ENCODE measurements at regions not wholly inside any gene's neighbourhood (a gene's known extent, or its start where the extent isn't known, plus 50 kb on each side); places are given as distances from the start of the nearest gene placed in this dataset.

GRCh38 chr19:27753622-27754021 lies 1459.3 kb downstream of the UQCRFS1 start:
- no peak for DNase-seq (ENCODE audit: low read depth)

DNA sequence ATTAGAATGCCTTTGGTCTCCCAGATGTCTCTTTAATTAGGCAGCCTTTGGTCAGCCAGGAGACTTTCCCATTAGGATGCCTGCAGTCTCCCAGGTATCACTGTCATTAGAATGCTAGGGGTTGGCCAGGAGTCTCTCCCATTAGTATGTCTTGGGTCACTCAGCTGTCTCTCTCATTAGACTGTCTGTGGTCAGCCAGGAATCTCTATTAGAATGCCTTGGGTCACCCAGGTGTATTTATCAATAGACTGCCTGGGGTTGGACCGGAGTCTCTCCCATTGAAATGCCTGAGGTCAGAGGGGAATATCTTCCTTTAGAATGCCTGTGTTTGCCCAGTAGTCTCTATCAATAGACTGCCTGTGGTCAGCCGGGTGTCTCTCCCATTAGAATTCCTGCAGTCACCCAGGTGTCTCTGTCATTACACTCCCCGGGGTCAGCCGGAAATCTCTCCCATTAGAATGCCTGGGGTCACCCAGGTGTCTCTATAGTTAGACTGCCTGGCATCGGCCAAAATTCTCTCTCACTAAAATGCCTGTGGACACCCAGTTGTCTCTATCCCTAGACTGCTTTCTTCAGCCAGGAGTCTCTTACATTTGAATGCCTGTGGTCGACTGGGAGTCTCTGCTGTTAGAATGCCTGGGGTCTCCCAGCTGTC lies 1460.3 kb downstream of the UQCRFS1 start:
- DNase-seq (ENCODE audit: low read depth) = no peak

DNA sequence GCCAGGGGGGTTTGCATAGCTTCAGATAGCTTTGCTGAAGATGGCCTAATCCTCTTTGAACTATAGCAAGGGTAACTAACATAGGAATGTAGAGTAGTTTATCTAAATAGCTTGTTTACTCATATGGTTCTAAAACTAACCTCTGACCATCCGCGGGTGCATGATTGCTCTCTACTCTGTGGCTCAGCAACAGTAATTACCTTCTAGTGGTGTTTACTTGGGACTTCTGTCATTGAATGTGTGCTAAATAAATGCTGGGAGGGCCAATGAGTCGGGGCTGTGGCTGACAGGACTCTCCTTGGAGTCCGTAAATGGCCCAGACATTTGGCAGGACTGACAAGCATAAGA lies 1461.9 kb downstream of the UQCRFS1 start:
- DNase-seq (ENCODE audit: low read depth) = no peak

DNA sequence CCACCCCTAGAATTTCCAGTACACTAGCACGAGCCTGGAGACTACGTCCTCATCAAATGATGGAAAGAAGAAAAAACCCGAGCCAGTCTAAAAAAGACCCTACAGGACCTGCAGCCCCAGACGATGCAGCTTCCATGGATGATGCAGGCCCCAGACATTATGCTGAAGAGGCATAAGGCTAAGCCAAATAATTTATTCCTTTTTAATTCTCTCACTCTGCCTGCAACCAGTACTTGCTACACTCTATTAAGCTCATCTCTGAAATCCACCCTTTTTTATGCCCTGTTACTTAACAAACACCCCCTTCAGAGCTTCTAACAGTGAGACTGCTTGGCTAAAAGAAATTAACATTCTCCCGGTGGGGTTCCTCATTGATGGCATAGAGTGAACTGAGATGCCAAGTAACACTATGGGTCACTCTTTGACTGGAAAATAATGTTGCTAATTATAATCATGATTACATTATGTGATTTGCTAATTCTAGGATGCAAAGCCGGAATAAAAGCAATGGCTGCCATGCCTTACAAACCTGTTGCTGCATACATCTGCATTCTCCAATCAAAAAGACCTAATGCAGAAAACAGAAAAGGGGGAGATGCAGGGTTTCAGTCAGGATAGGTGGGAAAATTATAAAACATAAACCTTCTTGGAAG lies 1462.4 kb downstream of the UQCRFS1 start:
- DNase-seq (ENCODE audit: low read depth) = no peak

DNA sequence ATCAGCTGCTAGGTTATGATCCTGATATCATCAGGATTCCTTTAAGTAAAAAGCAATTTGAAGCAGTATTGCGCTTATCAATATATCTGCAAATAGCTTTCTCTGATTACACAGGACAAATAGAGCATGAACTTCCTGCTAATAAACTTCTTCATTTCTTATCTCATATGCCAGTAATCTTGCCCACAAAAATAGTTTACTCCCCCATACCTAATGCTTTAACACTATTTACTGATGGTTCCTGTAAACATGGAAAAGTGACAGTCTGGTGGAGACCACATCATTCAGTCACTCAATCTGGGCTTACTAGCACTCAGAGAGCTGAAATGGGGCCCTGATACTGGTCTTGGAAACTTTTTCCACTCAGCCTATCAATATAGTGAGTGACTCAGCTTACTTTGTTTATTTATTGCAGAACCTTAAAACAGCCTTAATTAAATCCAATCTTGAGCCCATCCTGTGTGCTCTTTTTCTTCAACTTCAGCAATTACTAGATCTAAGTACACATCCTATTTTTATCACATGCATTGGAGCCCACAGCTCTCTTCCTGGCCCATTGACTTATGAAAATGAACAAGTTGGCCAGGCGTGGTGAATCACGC lies 1464.3 kb downstream of the UQCRFS1 start:
- no peak for DNase-seq (ENCODE audit: low read depth)

DNA sequence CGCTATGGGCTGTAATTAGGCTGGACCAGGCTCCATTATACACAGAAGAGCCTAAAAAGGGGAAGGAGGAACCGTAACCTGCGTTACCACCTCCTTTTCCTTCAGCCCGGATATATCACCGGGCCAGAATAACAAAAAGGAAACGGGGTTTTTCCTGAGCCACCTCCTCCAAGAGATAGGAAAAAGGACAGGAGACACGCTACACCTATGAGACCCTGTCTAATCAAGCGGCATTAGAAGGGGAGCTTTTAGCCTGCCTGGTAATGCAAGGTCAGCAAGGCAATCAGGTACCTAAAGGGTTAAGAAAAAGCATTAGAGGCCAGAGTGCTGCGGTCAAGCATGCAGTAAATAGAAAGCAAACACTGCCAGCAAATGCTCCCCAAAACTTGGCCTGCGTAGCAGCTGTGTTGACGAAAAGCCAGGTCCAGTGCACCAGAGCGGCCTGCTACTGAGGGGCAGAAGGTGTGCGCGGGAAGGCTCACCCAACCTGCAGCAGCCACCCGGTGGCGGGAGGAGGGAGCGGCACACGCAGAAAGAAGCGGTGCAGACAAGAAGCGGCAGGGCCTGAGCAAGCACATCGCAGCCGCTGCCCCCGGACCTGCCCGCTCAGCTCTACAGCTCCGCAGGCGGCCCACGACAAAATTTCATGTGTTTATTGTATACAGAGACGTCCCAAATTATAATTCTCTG lies 1466.1 kb downstream of the UQCRFS1 start:
- DNase-seq (ENCODE audit: low read depth) = no peak

DNA sequence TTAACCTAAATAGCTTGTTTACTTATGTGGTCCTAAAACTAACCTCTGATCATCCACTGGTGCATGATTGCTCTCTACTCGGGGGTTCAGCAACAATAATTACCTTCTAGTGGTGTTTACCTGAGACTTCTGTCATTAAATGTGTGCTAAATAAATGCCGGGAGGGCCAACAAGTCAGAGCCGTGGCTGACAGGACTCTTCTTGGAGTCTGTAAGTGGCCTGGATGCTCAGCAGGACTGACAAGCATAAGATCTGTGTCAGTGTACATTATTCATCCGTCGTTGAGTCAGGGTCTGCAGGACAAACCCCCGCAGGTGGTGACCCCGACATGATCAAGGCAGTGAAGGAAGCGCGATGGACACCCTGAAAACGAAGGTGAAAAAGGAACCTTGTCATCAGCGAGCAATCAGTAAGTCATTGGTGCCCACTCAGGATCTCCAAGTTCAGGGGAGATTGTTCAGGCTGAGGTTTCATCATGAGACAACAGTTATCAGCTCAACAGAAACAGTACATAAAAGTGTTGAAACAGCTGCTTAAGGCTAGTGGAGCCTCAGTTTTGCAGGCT lies 1466.9 kb downstream of the UQCRFS1 start:
- no peak for DNase-seq (ENCODE audit: low read depth)

GRCh38 chr19:27744926-27745768 lies 1467.8 kb downstream of the UQCRFS1 start:
- no peak for DNase-seq (ENCODE audit: low read depth)

DNA sequence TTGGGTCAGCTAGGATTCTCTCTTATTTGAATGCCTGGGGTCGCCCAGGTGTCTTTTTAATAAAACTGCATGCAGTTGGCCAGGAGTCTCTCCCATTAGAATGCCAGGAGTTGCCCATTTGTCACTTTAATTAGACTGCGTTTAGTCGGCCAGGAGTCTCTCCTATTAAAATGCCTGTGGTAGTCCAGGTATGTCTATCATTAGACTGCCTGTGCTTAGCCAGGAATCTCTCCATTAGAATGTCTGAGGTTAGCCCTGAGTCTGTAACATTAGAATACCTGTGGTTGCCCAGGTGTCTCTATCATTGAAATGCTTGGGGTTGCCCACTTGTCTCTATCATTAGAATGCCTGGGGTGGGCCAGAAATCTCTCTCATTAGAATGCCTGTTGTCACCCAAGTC lies 1470.9 kb downstream of the UQCRFS1 start:
- no peak for DNase-seq (ENCODE audit: low read depth)

GRCh38 chr19:27741236-27741635 lies 1471.7 kb downstream of the UQCRFS1 start:
- no peak for DNase-seq (ENCODE audit: low read depth)

DNA sequence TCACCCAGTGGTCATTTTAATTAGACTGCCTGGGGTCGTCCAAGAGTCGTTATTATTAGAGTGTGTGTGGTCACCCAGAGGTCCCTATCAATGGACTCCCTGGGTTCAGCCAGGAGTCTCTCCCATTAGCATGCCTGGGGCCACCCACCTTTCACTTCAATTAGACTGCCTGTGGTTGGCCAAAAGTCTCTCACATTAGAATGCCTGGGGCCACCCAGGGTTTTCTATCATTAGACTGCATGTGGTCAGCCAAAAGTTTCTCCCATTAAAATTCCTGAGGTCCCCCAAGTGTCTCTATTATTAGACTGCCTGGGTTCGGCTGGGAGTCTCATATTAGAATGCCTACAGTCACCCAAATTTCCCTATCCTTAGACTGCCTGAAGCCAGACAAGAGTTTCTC lies 1472.6 kb downstream of the UQCRFS1 start:
- no peak for DNase-seq (ENCODE audit: low read depth)

DNA sequence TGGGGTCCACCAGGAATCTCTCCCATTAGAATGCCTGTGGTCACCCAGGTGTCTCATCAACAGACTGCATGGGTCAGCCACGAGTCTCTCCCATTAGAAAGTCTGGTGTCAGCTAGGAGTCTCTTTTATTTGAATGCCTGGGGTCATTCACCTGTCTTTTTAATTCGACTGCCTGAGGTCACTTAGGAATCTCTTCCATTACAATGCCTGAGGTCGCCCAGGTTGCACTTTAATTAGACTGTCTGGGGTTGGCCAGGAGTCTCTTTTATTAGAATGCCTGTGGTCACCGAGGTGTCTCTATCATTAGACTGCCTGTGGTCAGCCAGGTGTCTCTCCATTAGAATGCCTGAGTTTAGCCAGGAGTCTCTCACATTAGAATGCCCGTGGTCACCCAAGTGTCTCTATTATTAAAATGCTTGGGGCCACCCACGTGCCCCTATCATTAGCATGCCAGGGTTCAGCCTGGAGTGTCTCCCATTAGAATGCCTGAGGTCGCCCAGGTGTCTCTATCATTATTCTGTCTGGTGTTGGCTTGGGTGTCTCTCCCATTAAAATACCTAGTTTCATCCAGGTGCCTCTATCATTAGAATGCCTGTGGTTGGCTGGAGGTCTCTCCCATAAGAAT lies 1474.3 kb downstream of the UQCRFS1 start:
- no peak for DNase-seq (ENCODE audit: low read depth)

GRCh38 chr19:27736225-27736624 lies 1476.7 kb downstream of the UQCRFS1 start:
- no peak for DNase-seq (ENCODE audit: low read depth)

- DNase-seq (ENCODE audit: low read depth) = no peak
These were observed 1477.6 kb downstream of the UQCRFS1 start for GRCh38 chr19:27735314-27735713.

DNA sequence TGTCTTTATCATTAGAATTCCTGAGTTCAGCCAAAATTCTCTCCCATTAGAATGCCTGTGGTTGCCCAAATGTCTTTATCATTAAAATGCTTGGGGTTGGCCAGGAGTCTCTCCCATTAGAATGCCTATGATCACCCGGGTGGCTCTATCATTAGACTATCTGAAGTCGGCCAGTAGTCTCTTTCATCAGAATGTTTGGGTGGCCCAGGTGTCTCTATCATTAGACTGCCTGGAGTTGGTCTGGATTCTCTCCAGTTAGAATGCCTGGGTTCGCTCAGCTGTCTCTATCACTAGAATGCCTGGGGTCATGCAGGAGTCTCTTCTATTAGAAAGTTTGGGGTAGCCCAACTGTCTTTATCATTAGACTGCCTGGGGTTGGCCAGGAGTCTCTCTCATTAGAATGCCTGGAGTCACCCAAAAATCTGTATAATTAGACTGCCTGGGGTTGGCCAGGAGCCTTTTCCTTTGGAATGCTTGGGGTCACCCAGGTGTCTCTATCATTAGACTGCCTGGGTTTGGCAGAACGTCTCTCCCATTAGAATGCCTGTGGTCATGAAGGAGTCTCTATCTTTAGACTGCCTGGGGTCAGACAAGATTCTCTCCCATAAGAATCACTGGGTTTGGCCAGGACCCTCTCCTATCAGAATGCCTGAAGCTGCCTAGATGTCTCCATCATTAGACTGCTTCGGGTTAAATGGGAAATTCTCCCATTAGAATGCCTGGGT lies 1478.3 kb downstream of the UQCRFS1 start:
- no peak for DNase-seq (ENCODE audit: low read depth)

DNA sequence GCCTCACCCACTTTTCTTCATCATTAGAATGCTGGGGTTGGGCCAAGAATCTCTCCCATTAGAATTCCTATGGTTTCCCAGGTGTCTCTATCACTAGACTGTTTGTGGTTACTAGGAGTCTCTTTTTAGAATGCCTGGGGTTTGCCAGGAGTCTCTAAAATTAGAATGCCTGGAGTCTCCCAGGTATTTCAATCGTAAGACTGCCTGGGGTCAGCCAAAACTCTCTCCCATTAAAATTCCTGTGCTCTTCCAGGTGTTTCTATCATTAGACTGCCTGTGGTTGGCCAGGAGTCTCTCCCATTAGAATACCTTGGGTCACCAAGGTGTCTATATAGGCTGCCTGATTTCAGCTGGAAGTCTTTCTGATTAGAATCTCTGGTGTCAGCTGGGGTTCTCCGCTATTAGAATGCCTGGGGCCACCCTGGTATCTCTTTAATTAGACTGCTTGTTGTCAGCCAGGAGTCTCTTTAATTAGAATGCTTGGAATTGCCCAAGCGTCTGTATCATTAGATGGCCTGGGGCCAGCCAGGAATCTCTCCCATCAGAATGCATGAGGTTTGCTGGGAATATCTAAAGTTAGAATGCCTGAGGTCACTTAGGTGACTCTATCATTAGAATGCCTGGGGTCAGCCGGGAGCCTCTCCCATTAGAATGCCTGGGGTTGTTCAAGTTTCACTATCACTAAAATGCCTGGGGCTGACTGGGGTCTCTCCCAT lies 1479.2 kb downstream of the UQCRFS1 start:
- DNase-seq (ENCODE audit: low read depth) = no peak

- DNase-seq (ENCODE audit: low read depth) = no peak
These were observed 1483.6 kb downstream of the UQCRFS1 start for GRCh38 chr19:27729332-27729731.

DNA sequence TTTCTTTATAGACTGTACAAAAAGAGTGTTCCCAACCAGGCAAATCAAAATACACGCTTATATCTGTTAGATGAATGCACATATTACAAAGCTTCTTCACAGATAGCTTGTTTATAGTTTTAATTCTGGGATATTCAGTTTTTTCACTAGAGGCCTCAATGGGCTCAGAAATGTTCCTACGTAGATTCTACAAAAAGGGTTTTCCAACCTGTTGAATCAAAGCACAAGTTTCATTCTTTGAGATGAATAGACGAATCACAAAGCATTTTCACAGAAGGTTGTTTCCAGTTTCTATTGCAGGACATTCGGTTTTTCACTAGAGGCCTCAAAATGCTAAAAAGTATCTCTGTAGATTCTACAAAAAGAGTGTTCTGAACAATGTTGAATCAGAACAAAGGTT lies 1490.3 kb downstream of the UQCRFS1 start:
- DNase-seq (ENCODE audit: low read depth) = no peak

- no peak for DNase-seq (ENCODE audit: low read depth)
These were observed 1492.8 kb downstream of the UQCRFS1 start for GRCh38 chr19:27720155-27720554.

- no peak for DNase-seq (ENCODE audit: low read depth)
These were observed 1493.9 kb downstream of the UQCRFS1 start for GRCh38 chr19:27719034-27719433.
